ENCODE measurements at regions not wholly inside any gene's neighbourhood (a gene's known extent, or its start where the extent isn't known, plus 50 kb on each side); places are given as distances from the start of the nearest gene placed in this dataset.
A peak's percentile ranks its signal among the peaks of the same experiment; 100 is the strongest.
"Not testable (repeated sequence)": the region's sequence is repeated elsewhere in the genome, so short reads cannot be mapped to it uniquely, and the experiment has no call there.

DNA sequence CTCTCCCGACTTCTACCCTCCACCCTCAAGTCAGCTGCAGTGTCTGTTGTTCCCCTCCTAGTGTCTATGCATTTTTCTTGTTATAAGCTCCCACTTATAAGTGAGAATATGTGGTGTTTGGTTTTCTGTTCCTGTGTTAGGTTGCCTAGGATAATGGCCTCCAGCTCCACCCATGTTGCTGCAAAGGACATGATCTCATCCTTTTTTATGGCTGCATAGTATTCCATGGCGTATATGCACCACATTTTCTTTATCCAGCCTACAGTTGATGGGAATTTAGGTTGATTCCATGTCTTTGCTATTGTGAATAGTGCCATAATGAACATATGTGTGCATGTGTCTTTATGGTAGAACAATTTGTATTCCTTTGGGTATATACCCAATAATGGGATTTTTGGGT, 80.7 kb downstream of the SPTSSA start:
- H3K4me2 ChIP-seq (ENCODE audit: insufficient read depth, low read length); H2AFZ ChIP-seq (ENCODE audit: low read depth, low read length); H3K9me1 ChIP-seq (ENCODE audit: control insufficient read depth, insufficient read depth, low read length); FAIRE-seq; H3K27ac ChIP-seq (ENCODE audit: extremely low read depth, low read depth, low read length); H3K79me2 ChIP-seq (ENCODE audit: control insufficient read depth, insufficient read depth, low read length); POLR2A ChIA-PET; intact Hi-C loops (cut with micrococcal nuclease); H3K4me3 ChIP-seq; CTCF ChIA-PET (ENCODE audit: low intra/inter-chr PET ratio); H3K36me3 ChIP-seq (ENCODE audit: control insufficient read depth, insufficient read depth, low read length); ATAC-seq; H4K20me1 ChIP-seq (replicated peaks; ENCODE audit: control insufficient read depth, insufficient read depth, low read length); H3K4me1 ChIP-seq (replicated peaks in 1 of 2; ENCODE audit: control insufficient read depth in 2 of 2, insufficient read depth in 2 of 2, low read length in 2 of 2); in situ Hi-C loops (cut with MboI); DNase-seq (ENCODE audit: extremely low read depth in 1 of 4, low spot score in 3 of 4); BruUV-seq (replicated peaks); H3K9me3 ChIP-seq (replicated peaks; ENCODE audit: control insufficient read depth, insufficient read depth, low read depth, low read length); H3K9ac ChIP-seq (ENCODE audit: insufficient read depth in 1 of 2, low read depth in 2 of 2, low read length in 2 of 2): not testable (repeated sequence)
- 14% methylated on average over 2 of the region's 2 CpGs for WGBS (ENCODE audit: insufficient coverage, low coverage, missing lambda C conversion rate)
- TF ChIP-seq ZNF146 (CRISPR knock-in tag; IDR thresholded peaks at IDR 0.05; ENCODE audit: unreplicated experiment), result peak; percentile 85
- TF ChIP-seq RBM25 (IDR thresholded peaks at IDR 0.05; ENCODE audit: low read depth, low read length, severe bottlenecking), result peak; percentile 28
- H3K27me3 ChIP-seq (ENCODE audit: control insufficient read depth in 2 of 2, insufficient read depth in 2 of 2, low read length in 2 of 2), result peaks cover 0 to 11% of the 10 kb centered on the region in 2 experiments; a peak in 2 of 5 replicates

DNA sequence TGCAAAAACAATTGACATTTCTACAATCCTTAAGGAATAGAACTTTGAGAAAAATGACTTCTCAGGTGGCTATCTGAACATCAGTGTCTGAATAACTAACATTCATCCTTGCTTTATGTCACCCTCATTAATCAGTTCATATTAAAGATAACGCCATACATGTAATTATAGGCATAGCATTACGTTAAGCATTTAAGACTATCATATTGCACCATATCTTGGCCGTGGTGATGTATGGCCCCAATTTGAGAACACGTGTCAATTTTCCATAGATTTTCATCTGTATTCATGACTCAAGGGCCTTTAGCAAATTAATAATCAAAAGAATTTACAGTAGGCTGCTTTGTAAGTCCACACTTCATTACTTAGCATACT, 81.6 kb downstream of the SPTSSA start:
- Histone ChIP-seq H3K79me2 (ENCODE audit: control insufficient read depth, insufficient read depth, low read length) (no peaks in the 10 kb centered on the region), H3K4me2 (ENCODE audit: insufficient read depth, low read length) (no peak overlapping the region), H3K27me3 (ENCODE audit: control insufficient read depth in 2 of 2, insufficient read depth in 2 of 2, low read length in 2 of 2) (peaks cover 0 to 11% of the 10 kb centered on the region in 2 experiments; a peak in 3 of 5 replicates), H3K27ac (ENCODE audit: extremely low read depth, low read depth, low read length) (no peak overlapping the region), H3K9me1 (ENCODE audit: control insufficient read depth, insufficient read depth, low read length) (no peaks in the 10 kb centered on the region), H4K20me1 (replicated peaks; ENCODE audit: control insufficient read depth, insufficient read depth, low read length) (no peaks in the 10 kb centered on the region), H2AFZ (ENCODE audit: low read depth, low read length) (no peak overlapping the region), H3K4me3 (no peak overlapping the region), H3K9ac (ENCODE audit: insufficient read depth in 1 of 2, low read depth in 2 of 2, low read length in 2 of 2) (no peak overlapping the region), H3K36me3 (ENCODE audit: control insufficient read depth, insufficient read depth, low read length) (no peaks in the 10 kb centered on the region), H3K9me3 (replicated peaks; ENCODE audit: control insufficient read depth, insufficient read depth, low read depth, low read length) (no peaks in the 10 kb centered on the region), H3K4me1 (replicated peaks in 1 of 2; ENCODE audit: control insufficient read depth in 2 of 2, insufficient read depth in 2 of 2, low read length in 2 of 2) (no peaks in the 10 kb centered on the region)
- 16% methylated on average over 4 of the region's 4 CpGs for WGBS (ENCODE audit: insufficient coverage, low coverage, missing lambda C conversion rate)
- CTCF ChIA-PET (ENCODE audit: low intra/inter-chr PET ratio), result no interaction called here
- no TSS peak for BruUV-seq (replicated peaks)
- ATAC-seq (no peak), FAIRE-seq (no peak), DNase-seq (ENCODE audit: extremely low read depth in 1 of 4, low spot score in 3 of 4) (no peak)
- in situ Hi-C loops (cut with MboI) (no loop called here), intact Hi-C loops (cut with micrococcal nuclease) (no loop called here)
- POLR2A ChIA-PET, result no interaction called here
- TF ChIP-seq ZNF707 (CRISPR knock-in tag; conservative IDR thresholded peaks at IDR 0.05) (no peak), NCOA2 (IDR thresholded peaks at IDR 0.05; ENCODE audit: partially characterized antibody in 2 of 2) (no peak), ZNF143 (CRISPR knock-in tag; IDR thresholded peaks at IDR 0.05) (no peak), IRF2 (CRISPR knock-in tag; IDR thresholded peaks at IDR 0.05) (no peak), PURB (CRISPR knock-in tag; IDR thresholded peaks at IDR 0.05; ENCODE audit: low read depth) (no peak), TGIF2 (CRISPR knock-in tag; IDR thresholded peaks at IDR 0.05) (no peak), MXI1 (IDR thresholded peaks at IDR 0.05; ENCODE audit: low read depth, low read length) (no peak), KHSRP (IDR thresholded peaks at IDR 0.05) (no peak), ZNF121 (CRISPR knock-in tag; conservative IDR thresholded peaks at IDR 0.05) (no peak), BMI1 (IDR thresholded peaks at IDR 0.05; ENCODE audit: low read length) (no peak), GATA2 (CRISPR knock-in tag; IDR thresholded peaks at IDR 0.05) (no peak), ZSCAN32 (CRISPR knock-in tag; IDR thresholded peaks at IDR 0.05) (no peak), SP2 (IDR thresholded peaks at IDR 0.05; ENCODE audit: extremely low read depth, low read depth, low read length, poor library complexity, severe bottlenecking) (no peak)
- TF ChIP-seq, protein P1, sequence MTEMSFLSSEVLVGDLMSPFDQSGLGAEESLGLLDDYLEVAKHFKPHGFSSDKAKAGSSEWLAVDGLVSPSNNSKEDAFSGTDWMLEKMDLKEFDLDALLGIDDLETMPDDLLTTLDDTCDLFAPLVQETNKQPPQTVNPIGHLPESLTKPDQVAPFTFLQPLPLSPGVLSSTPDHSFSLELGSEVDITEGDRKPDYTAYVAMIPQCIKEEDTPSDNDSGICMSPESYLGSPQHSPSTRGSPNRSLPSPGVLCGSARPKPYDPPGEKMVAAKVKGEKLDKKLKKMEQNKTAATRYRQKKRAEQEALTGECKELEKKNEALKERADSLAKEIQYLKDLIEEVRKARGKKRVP (CRISPR knock-in tag; IDR thresholded peaks at IDR 0.05), result no peak
- TF ChIP-seq, protein P2, sequence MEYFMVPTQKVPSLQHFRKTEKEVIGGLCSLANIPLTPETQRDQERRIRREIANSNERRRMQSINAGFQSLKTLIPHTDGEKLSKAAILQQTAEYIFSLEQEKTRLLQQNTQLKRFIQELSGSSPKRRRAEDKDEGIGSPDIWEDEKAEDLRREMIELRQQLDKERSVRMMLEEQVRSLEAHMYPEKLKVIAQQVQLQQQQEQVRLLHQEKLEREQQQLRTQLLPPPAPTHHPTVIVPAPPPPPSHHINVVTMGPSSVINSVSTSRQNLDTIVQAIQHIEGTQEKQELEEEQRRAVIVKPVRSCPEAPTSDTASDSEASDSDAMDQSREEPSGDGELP (CRISPR knock-in tag; IDR thresholded peaks at IDR 0.05; ENCODE audit: borderline replicate concordance), result no peak

Measured in K562 (cell line).